ENCODE measurements at regions not wholly inside any gene's neighbourhood (a gene's known extent, or its start where the extent isn't known, plus 50 kb on each side); places are given as distances from the start of the nearest gene placed in this dataset.

DNA sequence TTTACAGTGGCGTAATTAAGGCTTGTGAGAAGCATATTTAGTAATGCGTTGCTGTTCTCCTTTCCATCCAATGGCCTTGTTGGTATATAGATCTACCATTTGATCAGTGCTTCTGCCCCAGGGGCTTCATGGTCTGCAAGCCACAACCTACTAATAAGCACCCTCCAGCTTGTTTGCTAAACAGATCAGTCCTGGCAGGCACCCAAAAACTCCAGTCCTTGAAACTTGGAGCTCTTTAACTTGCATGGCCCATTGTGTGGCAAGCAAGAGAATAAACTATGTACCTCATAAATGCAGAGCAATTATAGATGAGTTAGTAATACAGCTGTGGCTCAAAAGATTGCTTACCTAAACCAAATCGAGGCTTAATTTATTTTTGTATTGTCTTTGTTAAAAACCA lies 158.5 kb downstream of the FTCDNL1 start:
- WGBS (ENCODE audit: missing lambda C conversion rate), result 56% methylated on average over 3 of the region's 3 CpGs
- no peak for FAIRE-seq
- ATAC-seq, result no peak
- no peaks in the 10 kb centered on the region for H3K9me3 ChIP-seq
- no peak for TF ChIP-seq FOXS1 (CRISPR knock-in tag; IDR thresholded peaks at IDR 0.05)
- TF ChIP-seq, protein P1, sequence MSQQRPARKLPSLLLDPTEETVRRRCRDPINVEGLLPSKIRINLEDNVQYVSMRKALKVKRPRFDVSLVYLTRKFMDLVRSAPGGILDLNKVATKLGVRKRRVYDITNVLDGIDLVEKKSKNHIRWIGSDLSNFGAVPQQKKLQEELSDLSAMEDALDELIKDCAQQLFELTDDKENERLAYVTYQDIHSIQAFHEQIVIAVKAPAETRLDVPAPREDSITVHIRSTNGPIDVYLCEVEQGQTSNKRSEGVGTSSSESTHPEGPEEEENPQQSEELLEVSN (IDR thresholded peaks at IDR 0.05; ENCODE audit: borderline replicate concordance, low read depth), result no peak
- no peak for TF ChIP-seq NR3C1 (IDR thresholded peaks at IDR 0.05)
- TF ChIP-seq, protein P2, sequence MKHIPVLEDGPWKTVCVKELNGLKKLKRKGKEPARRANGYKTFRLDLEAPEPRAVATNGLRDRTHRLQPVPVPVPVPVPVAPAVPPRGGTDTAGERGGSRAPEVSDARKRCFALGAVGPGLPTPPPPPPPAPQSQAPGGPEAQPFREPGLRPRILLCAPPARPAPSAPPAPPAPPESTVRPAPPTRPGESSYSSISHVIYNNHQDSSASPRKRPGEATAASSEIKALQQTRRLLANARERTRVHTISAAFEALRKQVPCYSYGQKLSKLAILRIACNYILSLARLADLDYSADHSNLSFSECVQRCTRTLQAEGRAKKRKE (CRISPR knock-in tag; IDR thresholded peaks at IDR 0.05; ENCODE audit: low read depth), result no peak
- no peak overlapping the region for H3K4me2 ChIP-seq
- no peak overlapping the region for H3K27ac ChIP-seq
- CTCF ChIA-PET, result interaction anchor here (3.9 to 5.7 kb wide), 2 partner anchors 12 to 47 kb away, joined by 17 to 27 read pairs; no protein-coding TSS in a partner anchor
- no peak for DNase-seq (ENCODE audit: low read depth in 1 of 2, low spot score in 1 of 2)
- no peak overlapping the region for H3K4me3 ChIP-seq
- no peaks in the 10 kb centered on the region for H3K4me1 ChIP-seq
- POLR2A ChIA-PET, result no interaction called here

DNA sequence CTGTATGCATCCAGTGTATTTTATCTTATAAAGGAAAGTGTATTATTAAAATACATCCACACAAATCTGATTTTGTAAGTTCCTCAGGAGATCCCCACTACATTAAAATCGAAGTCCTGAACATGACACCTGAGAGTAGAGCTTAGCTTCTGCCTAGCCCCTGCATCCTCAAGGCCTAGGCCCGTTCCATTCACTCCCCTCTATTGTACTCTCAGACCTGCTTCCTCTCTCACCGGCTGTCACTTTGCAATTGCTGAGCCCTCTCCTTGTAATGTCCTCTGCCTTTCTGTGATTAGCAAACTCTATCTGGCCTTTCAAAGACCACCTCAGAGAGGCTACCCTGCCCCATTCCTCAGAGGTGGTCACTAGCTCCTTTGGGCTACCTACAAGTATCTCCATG lies 160.8 kb downstream of the FTCDNL1 start:
- Histone ChIP-seq H3K4me1 (no peaks in the 10 kb centered on the region), H3K27ac (no peak overlapping the region), H3K9me3 (no peaks in the 10 kb centered on the region), H3K4me2 (no peak overlapping the region), H3K4me3 (no peak overlapping the region)
- DNase-seq (ENCODE audit: low read depth in 1 of 2, low spot score in 1 of 2) (no peak), ATAC-seq (no peak), FAIRE-seq (no peak)
- WGBS (ENCODE audit: missing lambda C conversion rate), result 47% methylated on average over 3 of the region's 3 CpGs
- POLR2A ChIA-PET, result no interaction called here
- CTCF ChIA-PET, result interaction anchor here (1.3 to 1.6 kb wide), 2 partner anchors 14 to 50 kb away, joined by 4 to 6 read pairs; no protein-coding TSS in a partner anchor
- no peak for TF ChIP-seq HOXB13 (CRISPR knock-in tag; IDR thresholded peaks at IDR 0.05; ENCODE audit: low read depth)
- TF ChIP-seq, protein P3, sequence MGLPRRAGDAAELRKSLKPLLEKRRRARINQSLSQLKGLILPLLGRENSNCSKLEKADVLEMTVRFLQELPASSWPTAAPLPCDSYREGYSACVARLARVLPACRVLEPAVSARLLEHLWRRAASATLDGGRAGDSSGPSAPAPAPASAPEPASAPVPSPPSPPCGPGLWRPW (IDR thresholded peaks at IDR 0.05), result no peak
- TF ChIP-seq, protein P4, sequence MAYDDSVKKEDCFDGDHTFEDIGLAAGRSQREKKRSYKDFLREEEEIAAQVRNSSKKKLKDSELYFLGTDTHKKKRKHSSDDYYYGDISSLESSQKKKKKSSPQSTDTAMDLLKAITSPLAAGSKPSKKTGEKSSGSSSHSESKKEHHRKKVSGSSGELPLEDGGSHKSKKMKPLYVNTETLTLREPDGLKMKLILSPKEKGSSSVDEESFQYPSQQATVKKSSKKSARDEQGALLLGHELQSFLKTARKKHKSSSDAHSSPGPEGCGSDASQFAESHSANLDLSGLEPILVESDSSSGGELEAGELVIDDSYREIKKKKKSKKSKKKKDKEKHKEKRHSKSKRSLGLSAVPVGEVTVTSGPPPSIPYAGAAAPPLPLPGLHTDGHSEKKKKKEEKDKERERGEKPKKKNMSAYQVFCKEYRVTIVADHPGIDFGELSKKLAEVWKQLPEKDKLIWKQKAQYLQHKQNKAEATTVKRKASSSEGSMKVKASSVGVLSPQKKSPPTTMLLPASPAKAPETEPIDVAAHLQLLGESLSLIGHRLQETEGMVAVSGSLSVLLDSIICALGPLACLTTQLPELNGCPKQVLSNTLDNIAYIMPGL (CRISPR knock-in tag; IDR thresholded peaks at IDR 0.05; ENCODE audit: borderline replicate concordance), result no peak
- no peak for TF ChIP-seq SREBF2 (IDR thresholded peaks at IDR 0.05)
- no peak for TF ChIP-seq GATA3 (IDR thresholded peaks at IDR 0.05; ENCODE audit: borderline replicate concordance)
- no peak for TF ChIP-seq MYC (IDR thresholded peaks at IDR 0.05; ENCODE audit: borderline replicate concordance, low read length)
- TF ChIP-seq HEYL (CRISPR knock-in tag; IDR thresholded peaks at IDR 0.05), result no peak

DNA sequence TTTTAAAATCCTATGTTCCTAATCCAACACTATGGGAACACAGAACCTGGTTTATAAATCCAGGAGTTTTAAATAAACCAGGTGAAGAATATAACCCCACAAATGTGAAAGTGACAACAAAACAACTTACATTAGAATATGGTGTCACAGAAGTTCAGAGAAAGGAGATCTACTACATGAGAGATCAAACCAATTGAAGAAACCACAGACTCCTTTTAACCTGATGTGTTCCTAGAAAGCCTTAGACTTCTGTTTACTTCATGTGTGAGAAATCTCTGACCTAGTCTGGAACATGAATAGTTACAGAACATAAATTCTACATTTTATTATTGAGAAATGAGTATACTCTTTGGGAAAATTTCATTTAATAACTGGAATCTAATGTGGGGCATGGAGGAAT lies 165.3 kb downstream of the FTCDNL1 start:
- Histone ChIP-seq H3K27ac (no peak overlapping the region), H3K4me2 (no peak overlapping the region), H3K9me3 (no peaks in the 10 kb centered on the region), H3K4me3 (no peak overlapping the region), H3K4me1 (no peaks in the 10 kb centered on the region)
- TF ChIP-seq FOSL2 (IDR thresholded peaks at IDR 0.05) (no peak), FOSL2 (CRISPR knock-in tag; IDR thresholded peaks at IDR 0.05) (no peak), MAZ (IDR thresholded peaks at IDR 0.05; ENCODE audit: borderline replicate concordance, low read depth, low read length) (no peak), CBX8 (IDR thresholded peaks at IDR 0.05) (no peak), TP53 (CRISPR knock-in tag; IDR thresholded peaks at IDR 0.05) (no peak), KDM1A (IDR thresholded peaks at IDR 0.05; ENCODE audit: low read depth) (no peak), CHD2 (IDR thresholded peaks at IDR 0.05; ENCODE audit: low read length, partially characterized antibody) (no peak), GATA3 (IDR thresholded peaks at IDR 0.05; ENCODE audit: borderline replicate concordance) (no peak)
- TF ChIP-seq, protein P5, sequence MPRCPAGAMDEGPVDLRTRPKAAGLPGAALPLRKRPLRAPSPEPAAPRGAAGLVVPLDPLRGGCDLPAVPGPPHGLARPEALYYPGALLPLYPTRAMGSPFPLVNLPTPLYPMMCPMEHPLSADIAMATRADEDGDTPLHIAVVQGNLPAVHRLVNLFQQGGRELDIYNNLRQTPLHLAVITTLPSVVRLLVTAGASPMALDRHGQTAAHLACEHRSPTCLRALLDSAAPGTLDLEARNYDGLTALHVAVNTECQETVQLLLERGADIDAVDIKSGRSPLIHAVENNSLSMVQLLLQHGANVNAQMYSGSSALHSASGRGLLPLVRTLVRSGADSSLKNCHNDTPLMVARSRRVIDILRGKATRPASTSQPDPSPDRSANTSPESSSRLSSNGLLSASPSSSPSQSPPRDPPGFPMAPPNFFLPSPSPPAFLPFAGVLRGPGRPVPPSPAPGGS (IDR thresholded peaks at IDR 0.05), result no peak
- no peak for FAIRE-seq
- DNase-seq (ENCODE audit: low read depth in 1 of 2, low spot score in 1 of 2), result no peak
- POLR2A ChIA-PET, result no interaction called here
- CTCF ChIA-PET, result interaction anchor here (0.7 to 1.8 kb wide), 2 partner anchors 19 to 1191 kb away, joined by 3 to 5 read pairs; no protein-coding TSS in a partner anchor
- no peak for ATAC-seq

Data from A549 (cell line).